ENCODE measurements at regions not wholly inside any gene's neighbourhood (a gene's known extent, or its start where the extent isn't known, plus 50 kb on each side); places are given as distances from the start of the nearest gene placed in this dataset.

DNA sequence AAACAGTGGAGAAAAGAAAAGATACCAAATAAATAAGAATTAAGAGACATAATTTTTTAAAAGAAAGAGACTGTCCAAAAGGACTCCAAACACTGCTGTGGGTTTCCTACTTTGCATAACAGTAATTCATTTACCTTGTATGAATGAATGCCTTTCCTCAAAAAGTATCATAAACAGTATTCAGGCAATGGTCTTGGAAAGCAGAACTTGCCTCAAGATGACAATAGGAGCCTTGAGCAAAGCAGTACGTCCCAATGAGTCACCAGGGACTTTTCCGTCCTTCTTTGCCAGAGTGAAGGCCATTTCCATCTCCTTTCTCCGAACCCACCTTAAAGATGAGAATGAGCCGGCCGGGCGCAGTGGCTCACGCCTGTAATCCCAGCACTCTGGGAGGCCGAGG lies 186.4 kb downstream of the ZBTB18 start:
- TF ChIP-seq, protein P1, sequence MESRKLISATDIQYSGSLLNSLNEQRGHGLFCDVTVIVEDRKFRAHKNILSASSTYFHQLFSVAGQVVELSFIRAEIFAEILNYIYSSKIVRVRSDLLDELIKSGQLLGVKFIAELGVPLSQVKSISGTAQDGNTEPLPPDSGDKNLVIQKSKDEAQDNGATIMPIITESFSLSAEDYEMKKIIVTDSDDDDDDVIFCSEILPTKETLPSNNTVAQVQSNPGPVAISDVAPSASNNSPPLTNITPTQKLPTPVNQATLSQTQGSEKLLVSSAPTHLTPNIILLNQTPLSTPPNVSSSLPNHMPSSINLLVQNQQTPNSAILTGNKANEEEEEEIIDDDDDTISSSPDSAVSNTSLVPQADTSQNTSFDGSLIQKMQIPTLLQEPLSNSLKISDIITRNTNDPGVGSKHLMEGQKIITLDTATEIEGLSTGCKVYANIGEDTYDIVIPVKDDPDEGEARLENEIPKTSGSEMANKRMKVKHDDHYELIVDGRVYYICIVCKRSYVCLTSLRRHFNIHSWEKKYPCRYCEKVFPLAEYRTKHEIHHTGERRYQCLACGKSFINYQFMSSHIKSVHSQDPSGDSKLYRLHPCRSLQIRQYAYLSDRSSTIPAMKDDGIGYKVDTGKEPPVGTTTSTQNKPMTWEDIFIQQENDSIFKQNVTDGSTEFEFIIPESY (IDR thresholded peaks at IDR 0.05), result no peak
- TF ChIP-seq HNF4G (IDR thresholded peaks at IDR 0.05), result no peak
- TF ChIP-seq YY1 (IDR thresholded peaks at IDR 0.05), result no peak
- TF ChIP-seq, protein P2, sequence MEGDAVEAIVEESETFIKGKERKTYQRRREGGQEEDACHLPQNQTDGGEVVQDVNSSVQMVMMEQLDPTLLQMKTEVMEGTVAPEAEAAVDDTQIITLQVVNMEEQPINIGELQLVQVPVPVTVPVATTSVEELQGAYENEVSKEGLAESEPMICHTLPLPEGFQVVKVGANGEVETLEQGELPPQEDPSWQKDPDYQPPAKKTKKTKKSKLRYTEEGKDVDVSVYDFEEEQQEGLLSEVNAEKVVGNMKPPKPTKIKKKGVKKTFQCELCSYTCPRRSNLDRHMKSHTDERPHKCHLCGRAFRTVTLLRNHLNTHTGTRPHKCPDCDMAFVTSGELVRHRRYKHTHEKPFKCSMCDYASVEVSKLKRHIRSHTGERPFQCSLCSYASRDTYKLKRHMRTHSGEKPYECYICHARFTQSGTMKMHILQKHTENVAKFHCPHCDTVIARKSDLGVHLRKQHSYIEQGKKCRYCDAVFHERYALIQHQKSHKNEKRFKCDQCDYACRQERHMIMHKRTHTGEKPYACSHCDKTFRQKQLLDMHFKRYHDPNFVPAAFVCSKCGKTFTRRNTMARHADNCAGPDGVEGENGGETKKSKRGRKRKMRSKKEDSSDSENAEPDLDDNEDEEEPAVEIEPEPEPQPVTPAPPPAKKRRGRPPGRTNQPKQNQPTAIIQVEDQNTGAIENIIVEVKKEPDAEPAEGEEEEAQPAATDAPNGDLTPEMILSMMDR (IDR thresholded peaks at IDR 0.05; ENCODE audit: low read depth, low read length, missing input control), result no peak
- 81% methylated on average over 8 of the region's 8 CpGs for WGBS
- DNase-seq (ENCODE audit: low spot score), result no peak

DNA sequence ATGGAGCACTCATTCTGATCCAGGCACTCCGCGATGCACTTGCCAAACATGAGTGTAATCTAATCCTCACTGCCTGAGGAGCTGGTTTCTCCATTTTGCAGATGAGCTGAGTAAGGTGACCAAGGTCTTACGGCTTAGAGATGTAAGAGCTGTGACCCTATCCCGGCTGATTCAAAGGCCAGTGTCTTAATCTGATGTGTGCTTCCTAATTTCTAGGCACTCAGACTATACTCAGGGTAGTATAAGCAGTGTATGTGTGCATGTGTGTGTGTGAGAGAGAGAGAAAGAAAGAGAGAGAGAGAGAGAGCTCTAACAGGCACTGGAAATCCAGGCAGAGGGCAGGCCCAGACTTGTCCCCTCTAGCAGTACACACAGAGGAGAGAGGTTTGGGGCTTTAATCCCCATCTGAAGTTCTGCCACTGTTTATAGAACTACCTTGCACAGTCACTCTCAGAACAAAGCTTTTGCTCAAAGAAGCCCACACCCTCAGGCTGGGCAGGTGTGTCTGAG lies 188.2 kb downstream of the ZBTB18 start:
- no peak for DNase-seq (ENCODE audit: low spot score)
- TF ChIP-seq FOXA1 (IDR thresholded peaks at IDR 0.05), result no peak
- TF ChIP-seq, protein P3, sequence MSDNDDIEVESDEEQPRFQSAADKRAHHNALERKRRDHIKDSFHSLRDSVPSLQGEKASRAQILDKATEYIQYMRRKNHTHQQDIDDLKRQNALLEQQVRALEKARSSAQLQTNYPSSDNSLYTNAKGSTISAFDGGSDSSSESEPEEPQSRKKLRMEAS (IDR thresholded peaks at IDR 0.05), result no peak
- no peak for TF ChIP-seq SP1 (IDR thresholded peaks at IDR 0.05)
- TF ChIP-seq HNF4A (conservative IDR thresholded peaks at IDR 0.05), result no peak
- TF ChIP-seq, protein P1 (IDR thresholded peaks at IDR 0.05), result no peak
- no peak for TF ChIP-seq JUND (IDR thresholded peaks at IDR 0.05)
- TF ChIP-seq GABPA (IDR thresholded peaks at IDR 0.05 in 1 of 2, conservative IDR thresholded peaks at IDR 0.05 in 1 of 2), result no peak
- TF ChIP-seq TAF1 (conservative IDR thresholded peaks at IDR 0.05), result no peak
- no peak for TF ChIP-seq RXRA (IDR thresholded peaks at IDR 0.05)
- no peak for TF ChIP-seq EGR1 (IDR thresholded peaks at IDR 0.05; ENCODE audit: low read depth in 2 of 2)
- no peak for TF ChIP-seq NR2F2 (IDR thresholded peaks at IDR 0.05)
- TF ChIP-seq, protein P2 (IDR thresholded peaks at IDR 0.05; ENCODE audit: low read depth, low read length, missing input control), result no peak
- no peak for TF ChIP-seq RAD21 (IDR thresholded peaks at IDR 0.05)
- TF ChIP-seq YY1 (IDR thresholded peaks at IDR 0.05), result no peak
- TF ChIP-seq, protein P4, sequence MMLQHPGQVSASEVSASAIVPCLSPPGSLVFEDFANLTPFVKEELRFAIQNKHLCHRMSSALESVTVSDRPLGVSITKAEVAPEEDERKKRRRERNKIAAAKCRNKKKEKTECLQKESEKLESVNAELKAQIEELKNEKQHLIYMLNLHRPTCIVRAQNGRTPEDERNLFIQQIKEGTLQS (IDR thresholded peaks at IDR 0.05), result no peak
- TF ChIP-seq FOXA2 (IDR thresholded peaks at IDR 0.05), result no peak
- TF ChIP-seq HNF4G (IDR thresholded peaks at IDR 0.05), result no peak
- TF ChIP-seq, protein P5, sequence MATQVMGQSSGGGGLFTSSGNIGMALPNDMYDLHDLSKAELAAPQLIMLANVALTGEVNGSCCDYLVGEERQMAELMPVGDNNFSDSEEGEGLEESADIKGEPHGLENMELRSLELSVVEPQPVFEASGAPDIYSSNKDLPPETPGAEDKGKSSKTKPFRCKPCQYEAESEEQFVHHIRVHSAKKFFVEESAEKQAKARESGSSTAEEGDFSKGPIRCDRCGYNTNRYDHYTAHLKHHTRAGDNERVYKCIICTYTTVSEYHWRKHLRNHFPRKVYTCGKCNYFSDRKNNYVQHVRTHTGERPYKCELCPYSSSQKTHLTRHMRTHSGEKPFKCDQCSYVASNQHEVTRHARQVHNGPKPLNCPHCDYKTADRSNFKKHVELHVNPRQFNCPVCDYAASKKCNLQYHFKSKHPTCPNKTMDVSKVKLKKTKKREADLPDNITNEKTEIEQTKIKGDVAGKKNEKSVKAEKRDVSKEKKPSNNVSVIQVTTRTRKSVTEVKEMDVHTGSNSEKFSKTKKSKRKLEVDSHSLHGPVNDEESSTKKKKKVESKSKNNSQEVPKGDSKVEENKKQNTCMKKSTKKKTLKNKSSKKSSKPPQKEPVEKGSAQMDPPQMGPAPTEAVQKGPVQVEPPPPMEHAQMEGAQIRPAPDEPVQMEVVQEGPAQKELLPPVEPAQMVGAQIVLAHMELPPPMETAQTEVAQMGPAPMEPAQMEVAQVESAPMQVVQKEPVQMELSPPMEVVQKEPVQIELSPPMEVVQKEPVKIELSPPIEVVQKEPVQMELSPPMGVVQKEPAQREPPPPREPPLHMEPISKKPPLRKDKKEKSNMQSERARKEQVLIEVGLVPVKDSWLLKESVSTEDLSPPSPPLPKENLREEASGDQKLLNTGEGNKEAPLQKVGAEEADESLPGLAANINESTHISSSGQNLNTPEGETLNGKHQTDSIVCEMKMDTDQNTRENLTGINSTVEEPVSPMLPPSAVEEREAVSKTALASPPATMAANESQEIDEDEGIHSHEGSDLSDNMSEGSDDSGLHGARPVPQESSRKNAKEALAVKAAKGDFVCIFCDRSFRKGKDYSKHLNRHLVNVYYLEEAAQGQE (IDR thresholded peaks at IDR 0.05), result no peak
- WGBS, result 96% methylated on average over 4 of the region's 4 CpGs

More for the DNA sequence above, 186.4 kb downstream of the ZBTB18 start:
- Histone ChIP-seq H3K4me3 (ENCODE audit: low read depth in 1 of 3, low read length in 3 of 3) (no peak overlapping the region), H3K27ac (ENCODE audit: low read depth in 1 of 2, low read length in 2 of 2) (no peak overlapping the region), H3K36me3 (ENCODE audit: control insufficient read depth in 4 of 4, insufficient read depth in 3 of 4, low read depth in 1 of 4, low read length in 3 of 4) (no peaks in the 10 kb centered on the region), H3K9ac (ENCODE audit: low read depth in 1 of 2, low read length in 2 of 2) (no peak overlapping the region), H3K4me1 (ENCODE audit: control insufficient read depth in 4 of 4, insufficient read depth in 4 of 4, low read length in 3 of 4) (no peaks in the 10 kb centered on the region), H3K9me3 (ENCODE audit: control insufficient read depth in 4 of 4, low read length in 3 of 4) (no peaks in the 10 kb centered on the region), H3K27me3 (ENCODE audit: control insufficient read depth in 4 of 4, insufficient read depth in 4 of 4, low read length in 3 of 4) (no peaks in the 10 kb centered on the region)

More for the DNA sequence above, 188.2 kb downstream of the ZBTB18 start:
- Histone ChIP-seq H3K36me3 (ENCODE audit: control insufficient read depth in 4 of 4, insufficient read depth in 3 of 4, low read depth in 1 of 4, low read length in 3 of 4) (no peaks in the 10 kb centered on the region), H3K9me3 (ENCODE audit: control insufficient read depth in 4 of 4, low read length in 3 of 4) (no peaks in the 10 kb centered on the region), H3K27me3 (ENCODE audit: control insufficient read depth in 4 of 4, insufficient read depth in 4 of 4, low read length in 3 of 4) (no peaks in the 10 kb centered on the region), H3K4me1 (ENCODE audit: control insufficient read depth in 4 of 4, insufficient read depth in 4 of 4, low read length in 3 of 4) (no peaks in the 10 kb centered on the region), H3K27ac (ENCODE audit: low read depth in 1 of 2, low read length in 2 of 2) (no peak overlapping the region), H3K4me3 (ENCODE audit: low read depth in 1 of 3, low read length in 3 of 3) (no peak overlapping the region), H3K9ac (ENCODE audit: low read depth in 1 of 2, low read length in 2 of 2) (no peak overlapping the region)

Data from liver (tissue), 8 donors.